ENCODE measurements at regions not wholly inside any gene's neighbourhood (a gene's known extent, or its start where the extent isn't known, plus 50 kb on each side); places are given as distances from the start of the nearest gene placed in this dataset.

DNA sequence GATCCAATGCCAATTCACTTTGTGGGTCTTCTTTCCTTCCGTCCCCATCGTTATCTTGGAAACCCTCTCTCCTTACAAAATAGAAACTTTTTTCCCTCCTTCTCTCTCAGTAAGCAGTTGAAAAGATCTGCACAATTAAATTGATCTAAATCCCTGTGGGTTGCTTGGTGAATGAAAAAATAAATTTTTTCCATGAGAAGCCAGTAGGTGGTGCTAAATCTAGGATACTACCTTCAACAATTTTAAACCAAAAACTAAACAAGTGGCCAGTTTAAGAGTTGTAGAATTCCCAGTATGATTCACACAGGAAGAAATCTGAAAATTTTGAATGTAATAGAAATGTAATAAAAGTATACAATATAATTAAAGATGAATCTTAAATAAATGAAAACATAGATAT, 990.3 kb upstream of the ZNF722 start:
- no peak for DNase-seq

DNA sequence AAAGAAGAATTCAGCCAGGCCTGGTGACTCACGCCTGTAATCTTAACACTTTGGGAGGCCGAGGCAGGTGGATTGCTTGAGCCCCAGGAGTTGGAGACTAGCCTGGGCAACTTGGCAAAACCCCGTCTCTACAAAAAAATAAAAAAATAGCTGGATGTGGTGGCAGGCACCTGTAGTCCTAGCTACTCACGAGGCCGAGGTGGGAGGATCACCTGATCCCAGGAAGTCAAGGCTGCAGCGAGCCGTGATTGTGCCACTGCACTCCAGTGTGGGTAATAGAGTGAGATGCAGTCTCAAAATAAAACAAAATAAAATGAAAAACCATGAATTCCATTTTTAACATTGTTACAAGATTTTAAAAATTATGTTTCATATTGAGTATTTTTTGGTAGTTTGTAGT, 988.9 kb upstream of the ZNF722 start:
- no peak for DNase-seq

- no peak for DNase-seq
Measured at GRCh38 chr7:63012633-63013183, 985.9 kb upstream of the ZNF722 start.

DNA sequence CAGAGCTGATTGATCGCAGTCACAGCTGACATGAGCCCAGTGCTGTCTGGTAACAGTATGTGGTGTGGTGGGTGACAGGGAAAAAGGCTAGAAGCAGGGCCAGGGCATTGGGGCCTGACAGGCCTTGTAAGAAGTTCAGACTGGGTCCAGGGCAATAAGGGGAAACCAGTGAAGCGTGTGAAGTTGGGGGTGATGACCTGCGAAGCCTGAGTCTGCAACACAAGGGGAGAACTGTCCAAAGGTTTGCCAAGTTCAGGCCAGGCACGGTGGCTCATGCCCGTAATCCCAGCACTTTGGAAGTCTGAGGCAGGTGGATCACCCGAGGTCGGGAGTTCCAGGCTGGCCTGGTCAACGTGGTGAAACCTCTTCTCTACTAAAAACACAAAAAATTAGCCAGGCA, 983.9 kb upstream of the ZNF722 start:
- DNase-seq: no peak

DNA sequence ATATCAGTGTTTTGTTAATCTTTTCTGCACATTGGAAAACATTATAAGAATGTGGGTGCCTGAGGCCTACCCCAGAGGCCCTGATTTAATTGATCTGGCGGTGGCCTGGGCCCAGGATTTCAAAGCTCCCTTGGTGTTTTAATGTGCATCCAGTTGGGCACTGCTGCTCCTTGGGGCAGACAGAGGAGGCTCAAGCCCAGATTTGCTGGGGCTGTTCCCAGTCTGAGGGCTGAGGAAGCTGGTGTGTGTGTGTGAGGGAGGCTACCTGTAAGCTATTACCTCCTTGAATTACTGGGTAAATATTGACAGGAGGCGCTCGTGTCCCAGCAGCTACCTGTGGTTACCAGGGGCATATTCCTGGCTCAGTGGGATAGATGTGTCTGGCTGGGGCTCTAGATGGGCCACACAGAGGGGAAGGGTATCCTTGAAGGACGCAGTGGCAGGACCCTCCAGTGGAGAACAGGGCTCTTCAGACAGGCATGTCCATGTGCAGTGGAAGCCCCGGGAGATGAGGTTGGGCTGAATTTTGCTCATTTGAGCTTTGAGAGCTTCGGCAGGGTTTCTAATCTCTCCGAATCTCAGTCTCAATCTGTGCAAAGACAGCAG, 975.4 kb upstream of the ZNF722 start:
- no peak for DNase-seq

GRCh38 chr7:63024446-63024845, 974.2 kb upstream of the ZNF722 start:
- DNase-seq: no peak

DNA sequence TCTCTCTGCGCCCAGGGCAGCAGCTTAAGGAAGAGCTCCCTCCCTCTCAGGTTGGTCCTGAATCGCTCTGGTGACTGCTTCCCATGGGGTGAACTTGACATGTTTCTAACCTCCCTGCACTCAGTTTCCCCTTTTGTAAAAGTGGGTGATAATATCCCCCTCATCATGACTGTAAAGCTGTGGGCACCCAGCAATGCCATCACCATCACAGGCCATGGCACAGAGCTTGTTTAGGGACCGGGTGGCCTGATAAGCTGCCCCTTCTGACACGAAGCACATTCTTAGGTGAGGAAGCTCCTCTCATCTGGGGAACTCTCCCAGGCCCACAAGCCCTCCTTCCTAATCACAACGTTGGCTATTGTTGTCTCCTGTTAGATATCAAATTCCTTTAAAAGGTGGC, 972.8 kb upstream of the ZNF722 start:
- no peak for DNase-seq

- no peak for DNase-seq
Measured at GRCh38 chr7:63027075-63027474, 971.6 kb upstream of the ZNF722 start.

DNA sequence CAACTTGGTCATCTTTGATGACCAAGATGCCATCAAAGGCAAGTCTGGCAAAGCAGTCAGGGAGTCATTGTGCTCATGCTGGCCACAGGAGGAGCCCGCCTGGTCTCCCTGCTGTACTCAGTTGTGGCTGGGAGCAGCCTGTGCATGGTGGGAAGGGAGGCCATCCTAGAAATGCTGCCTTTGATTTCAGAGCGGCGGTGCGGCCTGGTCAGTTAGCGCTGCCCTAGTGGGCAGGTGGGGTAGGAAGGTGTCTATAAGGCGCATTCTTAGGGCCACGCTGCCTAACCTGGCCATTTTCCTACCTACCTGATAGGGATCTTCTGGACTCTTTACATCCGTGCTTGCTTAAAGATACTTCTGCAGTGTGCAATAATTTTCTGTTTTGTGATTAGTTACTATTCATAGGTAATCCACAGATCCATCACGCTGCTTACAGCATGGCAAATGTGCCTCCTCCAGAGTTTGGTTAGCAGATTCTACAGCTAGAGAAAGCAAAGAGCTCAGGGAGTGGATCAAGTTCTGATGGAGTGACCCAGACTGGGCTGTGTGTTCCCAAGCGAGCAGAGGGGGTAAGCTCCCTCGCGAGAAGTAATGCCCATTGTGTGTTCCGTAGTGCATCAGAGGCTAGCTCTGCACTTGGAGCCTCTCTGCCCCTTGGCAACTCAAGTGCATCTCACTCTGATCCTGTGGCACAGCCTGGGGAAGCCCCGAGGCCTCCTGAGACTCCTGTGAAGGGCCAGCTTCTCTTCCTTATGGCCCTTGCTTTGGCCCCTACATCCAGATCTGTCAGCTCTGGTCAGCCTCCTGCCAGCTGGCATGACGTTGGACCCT, 970.1 kb upstream of the ZNF722 start:
- no peak for DNase-seq

- no peak for DNase-seq
Measured at GRCh38 chr7:63029207-63029522, 969.5 kb upstream of the ZNF722 start.

DNA sequence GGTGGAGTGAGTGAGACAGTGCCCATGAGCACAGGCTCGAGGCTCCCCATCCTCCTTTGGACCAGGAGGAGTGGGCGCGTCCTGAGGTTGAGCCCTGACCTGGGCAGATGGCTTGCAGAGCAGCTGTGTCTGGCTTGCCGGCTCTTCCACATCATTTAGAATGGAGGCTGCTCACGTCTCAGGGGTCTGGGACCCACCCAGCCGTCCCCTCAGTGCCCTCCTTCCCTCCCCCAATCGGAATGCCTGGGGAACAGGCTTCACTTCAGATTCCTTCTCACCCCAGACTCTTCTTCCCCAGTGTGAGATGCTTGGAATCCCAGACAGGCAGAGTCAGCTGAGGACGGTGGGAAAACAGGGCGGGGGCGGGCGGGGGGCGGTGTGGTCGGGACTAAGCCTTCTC, 968.6 kb upstream of the ZNF722 start:
- no peak for DNase-seq

DNA sequence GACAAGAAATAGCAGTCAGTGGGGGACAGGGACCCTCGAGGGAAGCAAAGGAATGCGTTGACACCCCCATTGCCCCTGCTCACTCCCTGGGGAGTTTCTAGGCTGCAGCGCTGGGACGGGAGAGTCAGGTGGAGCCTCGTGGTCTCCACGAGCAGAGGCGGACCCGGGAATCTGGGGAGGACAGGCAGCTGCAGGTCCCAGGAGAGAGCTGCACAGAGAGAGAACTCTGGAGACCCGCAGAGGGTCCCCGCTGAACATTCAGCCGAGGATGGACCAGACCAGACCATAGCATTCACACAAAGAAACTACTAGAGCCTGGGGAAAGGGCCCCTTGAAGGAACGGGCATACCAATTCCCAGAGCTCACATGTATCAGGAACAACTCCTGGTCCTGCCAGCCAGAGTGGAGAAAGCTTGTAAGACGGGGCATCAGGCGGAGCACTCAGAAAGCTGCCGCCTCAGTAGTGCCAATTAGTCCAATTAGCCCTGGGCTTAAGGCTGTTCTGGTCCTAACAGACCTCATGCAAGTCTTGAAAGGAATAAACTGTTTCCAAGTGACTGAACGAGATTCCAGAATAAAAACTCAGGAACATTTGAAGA, 966.7 kb upstream of the ZNF722 start:
- no peak for DNase-seq

DNA sequence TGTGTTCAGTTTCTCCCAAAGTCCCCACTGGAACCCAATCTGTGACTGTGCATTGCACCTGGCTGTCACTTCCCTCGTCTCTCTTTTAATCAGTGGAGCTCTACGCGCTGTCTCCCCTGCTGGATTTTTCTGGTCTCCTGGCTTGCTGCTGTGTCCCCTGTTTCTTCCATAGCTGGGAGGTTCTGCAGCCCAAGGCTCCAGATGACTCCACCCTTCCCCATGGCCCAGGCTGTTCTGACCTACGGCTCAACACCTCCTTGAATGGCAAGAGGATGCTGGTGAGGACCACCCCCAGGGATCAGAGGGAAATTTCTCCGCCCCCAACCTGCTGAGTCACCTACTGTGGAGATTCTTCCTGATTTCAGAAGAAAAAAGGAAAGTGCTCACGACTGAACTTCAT, 961.4 kb upstream of the ZNF722 start:
- DNase-seq: no peak

DNA sequence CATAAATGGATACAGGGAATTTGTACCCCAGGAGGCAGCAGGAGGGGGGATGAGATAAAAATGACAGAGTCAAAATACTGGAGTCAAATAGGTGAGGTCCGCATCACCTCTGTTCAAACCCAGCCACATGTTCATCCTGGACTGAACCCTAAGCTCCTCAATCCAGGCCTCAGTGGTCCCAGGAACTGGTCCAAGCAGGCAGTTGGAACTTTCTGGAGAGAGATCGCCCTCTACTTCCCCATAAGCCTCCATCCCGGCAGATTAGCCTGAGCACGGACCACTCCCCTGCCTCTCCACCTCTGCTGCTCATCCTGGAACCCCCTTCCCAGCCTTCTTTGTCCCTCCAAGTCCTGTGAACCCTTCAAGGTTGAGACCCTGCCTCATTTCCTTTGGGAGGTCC, 959.7 kb upstream of the ZNF722 start:
- DNase-seq: no peak

- no peak for DNase-seq
Measured at GRCh38 chr7:63039882-63040281, 958.8 kb upstream of the ZNF722 start.

GRCh38 chr7:63040336-63040735, 958.3 kb upstream of the ZNF722 start:
- DNase-seq: no peak

DNA sequence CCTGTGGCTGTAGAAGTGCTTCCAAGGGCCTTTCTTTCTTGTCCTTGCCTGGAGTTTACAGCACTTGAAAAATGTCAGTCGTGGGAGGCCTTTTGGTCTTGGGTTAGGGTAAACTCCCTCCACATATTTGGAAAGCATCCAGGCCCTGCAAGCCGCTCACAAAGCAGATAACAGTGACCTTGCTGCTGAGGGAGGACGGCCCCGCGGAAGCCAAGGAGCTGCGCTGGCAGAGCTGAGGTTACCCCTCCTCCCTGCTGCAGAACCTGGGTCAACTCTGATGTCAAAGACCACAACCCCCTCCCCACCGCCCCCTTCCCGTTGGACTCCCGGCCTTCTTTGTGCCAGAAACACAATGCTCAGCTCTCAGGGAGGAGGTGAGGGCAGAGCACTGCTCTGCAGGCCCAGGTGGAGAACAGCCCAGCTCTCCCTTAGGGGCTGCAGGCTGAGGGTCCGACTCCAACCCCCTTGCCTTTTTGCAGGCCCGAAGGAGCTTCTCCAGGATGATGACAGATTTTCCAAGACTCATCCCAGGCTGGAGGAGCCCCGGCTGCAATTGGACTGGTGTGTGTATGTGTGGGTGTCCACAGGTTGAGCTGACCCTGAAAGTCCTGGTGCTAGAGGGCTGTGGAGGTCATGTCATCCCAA, 957.6 kb upstream of the ZNF722 start:
- DNase-seq: no peak

- DNase-seq: no peak
Measured at GRCh38 chr7:63041786-63042185, 956.9 kb upstream of the ZNF722 start.

- no peak for DNase-seq
Measured at GRCh38 chr7:63042730-63043511, 955.7 kb upstream of the ZNF722 start.

DNA sequence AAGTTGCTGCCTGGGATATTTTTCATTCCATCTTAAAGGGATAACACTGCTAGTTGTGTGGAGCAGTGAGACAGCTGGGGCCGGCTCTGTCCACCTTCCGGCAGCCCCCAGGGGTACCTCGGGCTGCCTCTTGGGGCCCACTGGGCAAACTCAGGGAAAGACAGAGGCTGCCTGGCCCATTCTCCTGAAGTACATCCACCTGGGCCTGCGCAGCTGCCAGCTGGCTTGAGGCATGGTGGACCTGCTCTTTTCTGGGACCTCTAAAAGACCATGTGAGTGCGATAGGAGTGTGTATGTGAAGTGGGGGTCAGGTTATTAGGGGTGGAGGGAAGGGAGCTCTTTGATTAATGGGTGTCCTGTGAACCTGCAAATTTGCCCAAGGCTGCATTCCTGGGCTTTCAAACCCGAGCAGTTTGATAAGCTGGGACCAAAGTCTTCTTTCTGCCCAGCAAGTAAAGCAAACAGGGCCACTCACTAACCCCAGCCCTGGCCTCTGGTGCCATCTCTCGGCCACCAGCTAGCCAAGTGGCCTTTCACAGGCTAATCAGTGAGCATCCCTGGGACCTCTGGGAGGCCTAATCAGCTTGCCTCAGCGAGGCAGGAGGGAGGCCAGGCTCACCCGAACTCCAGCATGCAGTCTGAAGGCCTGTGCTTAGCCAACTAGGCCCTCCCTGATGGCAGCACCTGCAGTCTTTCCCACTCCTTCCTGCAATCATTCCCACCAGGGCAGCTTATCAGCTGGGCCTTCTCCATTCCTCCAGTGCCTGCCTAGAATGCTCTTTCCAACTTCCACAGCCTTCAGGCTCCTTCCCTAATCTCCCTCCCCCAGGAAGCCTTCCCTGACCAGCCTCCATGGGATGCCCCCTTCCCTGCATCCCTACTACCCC, 954.7 kb upstream of the ZNF722 start:
- no peak for DNase-seq

- DNase-seq: no peak
Measured at GRCh38 chr7:63044721-63045120, 953.9 kb upstream of the ZNF722 start.

GRCh38 chr7:63045575-63045974, 953.1 kb upstream of the ZNF722 start:
- DNase-seq: no peak

All from NCI-H526 (cell line).